HCT116 (cell line): ENCODE measurements at regions not wholly inside any gene's neighbourhood (a gene's known extent, or its start where the extent isn't known, plus 50 kb on each side); places are given as distances from the start of the nearest gene placed in this dataset.

Experiments used
- ATAC-seq: fragments of 200-7000 bp; cut with Tn5 transposase; 2 replicates; pipeline ENCODE4 v1.9.1; 2020; ENCODE audit warnings: mild to moderate bottlenecking, moderate library complexity
- BruUV-seq: library from RNA; stranded (reverse); fragments of 400-500 nt; replicated peaks from 2 replicates; lab custom pipeline; 2021; lab: Mats Ljungman, UMichigan
- CTCF ChIA-PET: fragments of 300-600 bp; sonication (Branson Sonifier 250); formaldehyde crosslinking; loops from one replicate; lab custom pipeline; 2021; ENCODE audit warnings: antibody characterized with exemption; lab: Charles Lee
- POLR2A ChIA-PET: fragments of 300-600, 350-600 bp; sonication (Branson Sonifier 250); formaldehyde crosslinking; loops from one replicate; lab custom pipeline; 2021; ENCODE audit warnings: antibody characterized with exemption; lab: Charles Lee
- RAD21 ChIA-PET, 2 experiments: fragments of 300-600 bp; sonication (Branson Sonifier 250); formaldehyde crosslinking; loops; one replicate each; lab custom pipeline; 2023; ENCODE audit warnings: low total read pairs in 2 of 2; ENCODE audit not compliant: uncharacterized antibody in 2 of 2, unreplicated experiment in 2 of 2, low non-redundant PET in 1 of 2; lab: Charles Lee
- DNase-seq: peaks from one replicate; pipeline ENCODE4 v3.0.0-alpha.2; 2010; ENCODE audit warnings: low read depth, low spot score
- H2AFZ ChIP-seq: fragments of 200-600 bp; shearing (Covaris generic), sonication (generic); 2 replicates; pipeline ENCODE4 v1.6.1; 2017; ENCODE audit warnings: low read depth, mixed run types, mixed read lengths, antibody characterized with exemption, low read length; ENCODE audit not compliant: poor library complexity, severe bottlenecking
- H3K27ac ChIP-seq: 2 replicates; pipeline ENCODE4 v1.5.1; 2012; ENCODE audit warnings: low read depth, low read length
- H3K27me3 ChIP-seq: fragments of 200-600 bp; sonication (generic); 2 replicates; pipeline ENCODE4 v1.6.1; 2016; ENCODE audit warnings: mixed run types, low read length, mixed read lengths; ENCODE audit not compliant: insufficient read depth
- H3K36me3 ChIP-seq, 2 experiments: fragments of 200-500 bp in 1 of 2; fragments of 200-600 bp in 1 of 2; sonication (Bioruptor generic) in 1 of 2; sonication (generic) in 1 of 2; 2 replicates each; pipeline versions ENCODE4 v1.5.1 to v1.6.1; 2014 to 2016; ENCODE audit warnings: low read length in 2 of 2, inconsistent platforms in 1 of 2, mixed read lengths in 1 of 2, mixed run types in 1 of 2; ENCODE audit not compliant: insufficient read depth in 2 of 2, control insufficient read depth in 1 of 2
- H3K4me1 ChIP-seq, 2 experiments: fragments of 200-600 bp in 1 of 2; sonication (generic) in 1 of 2; 2 replicates each; pipeline versions ENCODE4 v1.5.1 to v1.6.1; 2012 to 2017; ENCODE audit warnings: low read length in 2 of 2, inconsistent platforms in 1 of 2, mild to moderate bottlenecking in 1 of 2, mixed read lengths in 1 of 2, mixed run types in 1 of 2, moderate library complexity in 1 of 2; ENCODE audit not compliant: insufficient read depth in 2 of 2, control insufficient read depth in 1 of 2
- H3K4me2 ChIP-seq: fragments of 200-600 bp; sonication (generic); 2 replicates; pipeline ENCODE4 v1.6.1; 2017; ENCODE audit warnings: mixed run types, low read length, mixed read lengths
- H3K4me3 ChIP-seq, 2 experiments: fragments of 200-600 bp in 1 of 2; sonication (generic) in 1 of 2; replicated peaks in 1 of 2; 2 replicates each; pipeline ENCODE4 v1.5.1; 2011 to 2016; ENCODE audit warnings: low read length in 2 of 2, control low read depth in 1 of 2, low read depth in 1 of 2, mild to moderate bottlenecking in 1 of 2, mixed read lengths in 1 of 2, mixed run types in 1 of 2
- H3K79me2 ChIP-seq: fragments of 200-600 bp; sonication (generic); 2 replicates; pipeline ENCODE4 v1.6.1; 2017; ENCODE audit warnings: mild to moderate bottlenecking, mixed run types, low read length, moderate library complexity, mixed read lengths; ENCODE audit not compliant: insufficient read depth
- H3K9ac ChIP-seq: fragments of 200-600 bp; sonication (generic); 2 replicates; pipeline ENCODE4 v1.6.1; 2016; ENCODE audit warnings: low read length, mixed read lengths
- H3K9me2 ChIP-seq: fragments of 200-600 bp; sonication (generic), shearing (Covaris generic); 2 replicates; pipeline ENCODE4 v1.6.1; 2017; ENCODE audit warnings: mixed run types, mild to moderate bottlenecking, moderate library complexity; ENCODE audit not compliant: insufficient read depth
- H3K9me3 ChIP-seq, 2 experiments: fragments of 200-500 bp in 1 of 2; fragments of 200-600 bp in 1 of 2; sonication (Bioruptor generic) in 1 of 2; sonication (generic) in 1 of 2; 2 replicates each; pipeline ENCODE4 v1.6.1; 2014 to 2017; ENCODE audit warnings: low read length in 2 of 2, mixed read lengths in 2 of 2, inconsistent platforms in 1 of 2, low read depth in 1 of 2, mild to moderate bottlenecking in 1 of 2, mixed run types in 1 of 2, moderate library complexity in 1 of 2; ENCODE audit not compliant: control insufficient read depth in 1 of 2, insufficient read depth in 1 of 2
- H4K20me1 ChIP-seq: fragments of 200-600 bp; sonication (generic), shearing (Covaris generic); 2 replicates; pipeline ENCODE4 v1.6.1; 2017; ENCODE audit warnings: mixed run types, mild to moderate bottlenecking, moderate library complexity; ENCODE audit not compliant: insufficient read depth
- ATF3 ChIP-seq: IDR thresholded peaks from 2 replicates; pipeline ENCODE4 v1.6.1; 2012
- EZH2 ChIP-seq: fragments of 200-600 bp; sonication (generic); IDR thresholded peaks from 2 replicates; pipeline ENCODE4 v1.6.1; 2017; ENCODE audit warnings: antibody characterized with exemption, mixed run types
- FOSL1 ChIP-seq: IDR thresholded peaks from 2 replicates; pipeline ENCODE4 v1.6.1; 2012; ENCODE audit warnings: low read depth
- MAX ChIP-seq: IDR thresholded peaks from 2 replicates; pipeline ENCODE4 v1.6.1; 2012
- POLR2AphosphoS5 ChIP-seq: IDR thresholded peaks from 2 replicates; pipeline ENCODE4 v1.6.1; 2011; ENCODE audit warnings: mild to moderate bottlenecking, low read depth, low read length, moderate library complexity
- RAD21 ChIP-seq: IDR thresholded peaks from 2 replicates; pipeline ENCODE4 v1.6.1; 2012; ENCODE audit warnings: low read depth, mild to moderate bottlenecking
- SIN3A ChIP-seq: IDR thresholded peaks from 2 replicates; pipeline ENCODE4 v1.6.1; 2012; ENCODE audit warnings: low read depth
- SP1 ChIP-seq: IDR thresholded peaks from 2 replicates; pipeline ENCODE4 v1.6.1; 2012; ENCODE audit warnings: low read depth
- YY1 ChIP-seq: IDR thresholded peaks from 2 replicates; pipeline ENCODE4 v1.6.1; 2011; ENCODE audit warnings: low read length, low read depth, moderate library complexity, mild to moderate bottlenecking; ENCODE audit not compliant: insufficient replicate concordance; ENCODE audit errors: extremely low read depth
- intact Hi-C: fragments of 100-400 bp; cut with micrococcal nuclease; formaldehyde crosslinking; loops from 2 replicates; pipeline ENCODE4 v1.10.0; 2022

- no peak for TF ChIP-seq POLR2AphosphoS5
- no peak for TF ChIP-seq RAD21
- no peak for TF ChIP-seq ATF3
- TF ChIP-seq SIN3A, result no peak
- no peak for TF ChIP-seq FOSL1
- TF ChIP-seq SP1, result no peak
- no peak for TF ChIP-seq EZH2
- TF ChIP-seq MAX, result no peak
Observed at GRCh38 chr4:106507440-106507839, 138.9 kb upstream of the GIMD1 start (continued).

- TF ChIP-seq RAD21, result no peak
- no peak for TF ChIP-seq YY1
- intact Hi-C loops, result loop anchor here (5.0 kb wide), 2 partner anchors 251 to 304 kb away; no protein-coding TSS in a partner anchor
- BruUV-seq, result no TSS peak
Observed at GRCh38 chr4:106503116-106504050, 134.8 kb upstream of the GIMD1 start.

More at GRCh38 chr4:106503116-106504050, 134.8 kb upstream of the GIMD1 start:
- ATAC-seq (no peak), DNase-seq (no peak)
- no peak overlapping the region for H3K4me3 ChIP-seq
- H4K20me1 ChIP-seq, result no peaks in the 10 kb centered on the region
- CTCF ChIA-PET, result interaction anchor here (0.7 to 1.7 kb wide), 3 partner anchors 133 to 249 kb away, joined by 3 to 7 read pairs (median 4); no protein-coding TSS in a partner anchor
- H3K4me1 ChIP-seq, result peaks cover 0 to 2% of the 10 kb centered on the region in 2 experiments; a peak in 1 of 4 replicates
- no peak overlapping the region for H3K9ac ChIP-seq
- no peaks in the 10 kb centered on the region for H3K9me3 ChIP-seq
- POLR2A ChIA-PET, result no interaction called here
- H2AFZ ChIP-seq, result no peak overlapping the region
- H3K27me3 ChIP-seq, result no peaks in the 10 kb centered on the region
- H3K4me2 ChIP-seq, result no peak overlapping the region
- H3K27ac ChIP-seq, result no peak overlapping the region
- RAD21 ChIA-PET, result interaction anchor here in 1 of 2 experiments (1.0 kb wide), 1 partner anchor 134 kb away, joined by 3 read pairs; no protein-coding TSS in a partner anchor
- no peaks in the 10 kb centered on the region for H3K36me3 ChIP-seq
- H3K79me2 ChIP-seq, result no peaks in the 10 kb centered on the region
- no peaks in the 10 kb centered on the region for H3K9me2 ChIP-seq
